Mucosa of gallbladder (tissue), 1 donor: ENCODE measurements at regions not wholly inside any gene's neighbourhood (a gene's known extent, or its start where the extent isn't known, plus 50 kb on each side); places are given as distances from the start of the nearest gene placed in this dataset.
"Not testable (repeated sequence)": the region's sequence is repeated elsewhere in the genome, so short reads cannot be mapped to it uniquely, and the experiment has no call there.

Experiments used
- DNase-seq: peaks from one replicate; pipeline ENCODE4 v3.0.0-alpha.2; 2020; ENCODE audit warnings: low spot score
- donor health status: DM: no; HTN: no; CAD: no.

DNA sequence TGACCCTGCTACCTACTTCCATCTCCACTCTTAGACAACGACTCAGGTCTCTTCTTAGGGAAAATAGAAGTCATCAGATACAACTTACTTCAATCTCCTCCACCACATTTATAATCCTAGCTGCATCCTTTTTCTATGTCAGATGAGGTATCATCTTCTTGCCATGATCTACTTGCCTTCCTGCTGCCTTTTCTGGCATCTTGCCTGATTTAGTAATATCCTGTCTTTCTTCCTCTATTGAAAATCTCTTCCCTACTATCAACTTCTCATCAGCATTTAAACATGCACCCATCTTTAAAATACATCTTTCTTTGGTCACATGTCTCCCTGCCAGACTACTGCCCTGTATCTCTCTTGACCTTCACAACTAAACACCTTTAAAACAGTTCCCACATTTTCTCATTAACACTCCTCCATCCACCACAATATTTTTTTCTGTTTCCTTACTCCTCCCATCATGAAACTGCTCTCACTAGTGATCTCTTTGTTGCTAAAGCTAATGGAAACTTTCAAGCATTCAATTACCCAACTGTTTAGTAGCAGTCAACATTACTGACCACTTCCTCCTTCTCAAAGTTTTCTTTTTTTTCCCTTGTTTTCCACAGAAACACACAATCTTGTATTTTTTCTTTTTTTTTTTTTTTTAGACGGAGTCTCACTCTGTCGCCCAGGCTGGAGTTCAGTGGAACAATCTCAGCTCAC is 100.8 kb upstream of the CXorf66 start:
- DNase-seq: no peak

DNA sequence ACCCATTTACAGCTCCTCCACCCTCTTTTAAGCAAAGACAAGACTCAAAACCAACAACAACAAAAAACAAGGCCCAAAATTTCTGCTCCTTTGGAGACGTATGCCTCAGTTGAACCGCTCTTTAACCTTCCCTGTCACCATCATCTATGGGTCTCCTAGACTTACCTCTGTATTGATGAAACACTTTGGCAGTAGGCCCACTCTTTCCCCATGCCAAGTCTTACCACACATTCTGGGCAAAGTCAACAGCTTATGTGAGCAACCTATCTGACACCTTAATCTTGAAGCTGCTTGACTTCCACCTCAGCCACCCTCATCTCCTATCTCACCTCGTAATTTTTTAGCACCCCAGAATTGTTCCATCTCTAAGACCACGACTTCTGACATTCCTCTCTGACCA is 99.7 kb upstream of the CXorf66 start:
- DNase-seq: peak; percentile 31

DNA sequence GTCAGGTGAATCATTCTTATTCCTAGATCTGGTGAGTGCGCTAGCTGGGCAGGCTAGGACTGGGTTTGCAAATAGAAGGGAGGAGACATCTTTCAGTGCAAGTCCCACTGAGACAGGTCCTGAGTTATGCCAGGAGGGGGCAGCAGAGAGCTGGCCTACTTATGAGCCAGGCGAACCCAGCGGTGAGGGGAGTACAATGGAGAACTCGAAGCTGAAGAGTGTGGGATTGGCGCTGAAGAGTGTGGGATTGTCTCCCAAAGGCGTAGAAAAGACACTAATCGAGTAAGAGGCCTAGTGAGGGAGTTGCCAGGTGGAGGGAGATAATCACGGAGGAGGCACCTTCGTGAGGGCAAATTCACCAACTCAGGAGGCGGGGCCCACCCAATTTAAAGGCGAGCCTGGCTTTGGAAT is 91.7 kb upstream of the CXorf66 start:
- DNase-seq: peak; percentile 69

DNA sequence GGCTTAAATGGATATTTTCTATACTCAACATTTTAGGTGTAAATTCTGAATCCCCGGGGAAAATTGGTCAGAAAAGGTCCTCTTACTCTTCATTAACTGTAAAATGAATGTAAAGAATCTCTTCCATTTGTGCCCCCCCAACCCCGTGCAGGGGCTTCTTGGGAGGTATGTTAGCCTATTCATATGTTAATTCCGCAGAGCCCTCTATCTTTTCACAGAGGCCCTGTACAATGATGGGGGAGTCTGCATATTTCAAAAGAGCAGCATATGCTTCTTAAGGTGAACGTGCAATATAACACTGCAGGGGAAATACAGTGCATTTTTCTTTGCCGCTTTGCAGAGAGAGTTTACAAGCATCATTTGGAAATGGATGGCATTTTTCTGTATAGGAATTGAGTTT is 88.5 kb upstream of the CXorf66 start:
- DNase-seq: no peak

DNA sequence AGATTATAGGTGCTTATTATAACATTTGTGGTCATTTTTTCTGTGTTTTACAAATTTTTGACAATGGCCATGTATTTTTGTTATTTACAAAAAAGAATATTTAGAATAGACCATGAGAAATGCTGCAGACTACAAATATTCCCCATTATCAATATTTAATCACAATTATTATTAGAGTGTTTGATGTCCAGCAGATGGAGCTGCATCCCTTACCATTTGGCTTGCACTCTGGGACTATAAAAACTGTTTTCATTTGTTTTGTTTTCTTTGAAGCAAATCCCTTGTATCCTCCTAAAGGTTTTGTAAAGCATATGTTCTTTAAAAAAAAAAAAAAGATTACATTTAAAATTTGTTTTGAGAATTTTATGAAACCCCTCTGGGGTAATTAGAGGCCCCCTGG is 85.6 kb upstream of the CXorf66 start:
- no peak for DNase-seq

DNA sequence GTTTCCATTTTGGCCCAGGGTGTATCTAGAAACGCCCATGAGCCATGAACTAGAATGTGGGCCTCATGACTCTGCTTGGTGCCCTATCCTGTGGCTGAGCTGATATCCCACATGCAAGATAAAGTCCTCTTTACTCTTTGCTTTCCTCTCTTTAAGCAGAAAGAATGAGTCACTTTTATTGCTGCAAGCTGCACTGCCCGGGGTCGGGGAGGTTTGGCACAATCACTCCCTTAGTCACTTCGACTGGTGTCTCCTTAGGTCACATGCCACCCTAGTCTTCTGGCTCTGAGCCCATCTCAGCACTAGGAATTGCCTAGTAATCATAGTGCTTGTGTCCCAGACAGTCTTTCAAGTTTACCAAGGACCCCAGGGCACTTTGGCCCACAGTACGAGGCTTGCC is 75.1 kb upstream of the CXorf66 start:
- DNase-seq: no peak

DNA sequence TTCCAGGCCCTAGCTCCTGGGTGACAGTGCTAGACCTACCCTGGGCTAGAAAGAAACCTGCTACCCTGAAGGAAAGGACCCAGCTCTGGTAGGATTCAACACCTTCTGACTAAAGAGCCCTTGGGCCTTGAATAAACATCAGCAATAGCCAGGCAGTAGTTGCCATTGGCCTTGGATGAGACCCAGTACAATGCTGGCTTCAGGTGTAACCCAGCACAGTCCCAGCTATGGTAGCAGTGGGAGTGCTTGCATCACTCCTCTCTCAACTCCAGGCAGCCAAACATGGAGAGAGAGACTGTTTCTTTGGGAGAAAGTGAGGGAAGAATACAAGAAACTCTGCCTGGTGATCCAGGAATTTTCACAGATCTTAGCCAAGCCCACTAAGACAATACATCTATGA is 73.5 kb upstream of the CXorf66 start:
- no peak for DNase-seq

DNA sequence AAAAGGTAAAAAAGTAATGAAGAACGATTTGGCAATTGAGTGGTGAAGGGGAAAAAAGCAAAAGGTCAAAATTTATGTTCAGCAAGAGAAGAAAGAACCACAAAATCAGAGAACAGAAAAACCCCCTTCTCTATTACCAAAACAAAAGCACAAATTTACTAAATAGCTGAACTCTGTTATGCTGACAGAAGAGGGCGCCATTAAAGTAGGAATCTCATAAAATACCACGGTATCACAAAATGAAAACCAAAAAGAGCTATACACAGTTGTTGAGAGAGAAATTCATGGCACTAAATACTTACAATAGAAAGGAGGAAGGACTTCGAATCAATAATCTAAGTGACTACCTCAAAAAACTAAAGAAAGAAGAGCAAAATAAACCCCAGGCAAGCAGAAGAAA is 69.6 kb upstream of the CXorf66 start:
- no peak for DNase-seq

DNA sequence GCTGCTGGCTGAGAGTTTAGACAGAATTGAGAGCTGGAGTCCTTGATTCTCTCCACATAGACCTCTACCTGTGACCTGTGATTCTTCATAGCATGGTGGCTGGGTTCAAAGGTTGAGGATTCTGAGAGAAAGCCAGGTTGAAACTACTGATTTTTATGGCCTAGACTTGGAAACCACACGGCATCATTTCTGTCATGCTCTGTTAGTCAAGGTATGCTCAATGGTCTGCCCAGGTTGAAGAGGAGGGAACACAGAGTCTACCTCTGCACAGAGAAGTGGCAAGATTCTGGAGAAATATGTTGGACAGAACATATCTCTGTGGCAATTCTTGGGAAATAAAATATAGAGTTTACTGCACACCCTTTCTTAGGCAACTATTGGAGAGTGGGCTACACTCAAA is 57.2 kb upstream of the CXorf66 start:
- DNase-seq: no peak

DNA sequence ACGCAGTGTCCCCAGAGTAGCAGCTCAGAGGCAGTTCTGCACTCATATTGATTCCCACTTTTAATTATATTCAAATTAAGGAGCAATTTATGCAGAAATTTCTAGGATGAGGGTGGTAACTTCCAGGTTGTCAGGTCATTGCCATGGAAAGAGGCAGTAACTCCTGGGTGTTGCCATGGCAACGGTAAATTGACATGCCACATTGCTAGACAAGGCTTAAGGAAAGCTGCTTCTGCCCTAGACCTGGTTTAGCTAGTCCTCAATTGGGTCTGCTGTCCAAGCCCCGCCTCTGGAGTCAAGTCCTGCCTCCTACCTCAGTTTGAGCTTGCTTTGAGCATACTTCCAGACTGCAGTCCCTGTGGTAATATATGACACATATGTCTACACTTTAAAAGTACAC is 53.8 kb upstream of the CXorf66 start:
- DNase-seq: not testable (repeated sequence)
